ENCODE measurements at regions not wholly inside any gene's neighbourhood (a gene's known extent, or its start where the extent isn't known, plus 50 kb on each side); places are given as distances from the start of the nearest gene placed in this dataset.

DNA sequence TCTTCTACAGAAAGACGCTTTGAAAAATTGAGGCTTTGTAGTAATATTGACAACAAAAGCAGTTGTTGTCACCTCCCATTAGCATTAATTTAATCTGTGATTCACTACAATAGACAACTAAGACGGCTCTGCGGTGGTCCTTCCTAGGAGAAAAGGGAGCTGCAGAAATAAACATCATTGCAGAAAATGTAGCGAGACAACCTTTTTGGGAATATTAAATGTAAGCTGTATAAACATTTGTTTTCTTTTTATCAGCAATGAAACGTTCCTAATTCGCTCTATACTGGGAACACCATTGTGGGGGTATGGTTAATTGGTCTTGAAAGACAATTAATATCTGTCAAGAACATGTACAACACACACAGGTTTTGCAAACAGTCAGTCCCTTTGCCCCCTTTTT, 583.3 kb upstream of the TENM3 start:
- H3K9ac ChIP-seq (ENCODE audit: control insufficient read depth, insufficient read depth, low read length), result no peak overlapping the region
- ChIA-PET CTCF (no interaction called here), SMC1A (ENCODE audit: uncharacterized antibody, unreplicated experiment) (no interaction called here), POLR2A (no interaction called here), RAD21 (ENCODE audit: unreplicated experiment) (interaction anchor here (0.6 to 1.8 kb wide), 2 partner anchors 17 to 850 kb away, joined by 3 to 5 read pairs; no protein-coding TSS in a partner anchor)
- H3K4me2 ChIP-seq (ENCODE audit: control insufficient read depth, insufficient read depth), result no peak overlapping the region
- no peaks in the 10 kb centered on the region for H3K9me3 ChIP-seq (replicated peaks; ENCODE audit: control insufficient read depth, insufficient read depth, low read length)
- no peak overlapping the region for H3K27ac ChIP-seq (ENCODE audit: control insufficient read depth, insufficient read depth)
- DNase-seq (ENCODE audit: low read depth, low spot score) (no peak), ATAC-seq (no peak), FAIRE-seq (no peak)
- TF ChIP-seq EED (IDR thresholded peaks at IDR 0.05; ENCODE audit: low read depth) (no peak), POLR2AphosphoS5 (IDR thresholded peaks at IDR 0.05; ENCODE audit: low read length) (no peak), NR2C1 (IDR thresholded peaks at IDR 0.05) (no peak), ZZZ3 (IDR thresholded peaks at IDR 0.05; ENCODE audit: control insufficient read depth, insufficient read length, low read depth) (no peak), ESRRA (IDR thresholded peaks at IDR 0.05; ENCODE audit: low read length) (no peak), ATF7 (IDR thresholded peaks at IDR 0.05; ENCODE audit: low read depth) (no peak), JUNB (IDR thresholded peaks at IDR 0.05) (no peak), NFYB (IDR thresholded peaks at IDR 0.05; ENCODE audit: insufficient read depth, low read depth, low read length) (no peak), YY1 (IDR thresholded peaks at IDR 0.05; ENCODE audit: low read depth, low read length) (no peak), CHD2 (IDR thresholded peaks at IDR 0.05; ENCODE audit: borderline replicate concordance, low read depth, low read length) (no peak)
- H4K20me1 ChIP-seq (ENCODE audit: control insufficient read depth, insufficient read depth), result no peaks in the 10 kb centered on the region
- H3K27me3 ChIP-seq (replicated peaks in 1 of 2; ENCODE audit: control insufficient read depth in 2 of 2, insufficient read depth in 2 of 2, low read length in 1 of 2), result no peaks in the 10 kb centered on the region
- 41% methylated on average over 6 of the region's 6 CpGs for WGBS (ENCODE audit: insufficient coverage, insufficient replicate concordance, low lambda C conversion rate, missing lambda C conversion rate)
- BruUV-seq (replicated peaks), result no TSS peak
- in situ Hi-C loops (cut with MboI), result no loop called here
- H3K79me2 ChIP-seq (ENCODE audit: control insufficient read depth, insufficient read depth, low read length), result no peaks in the 10 kb centered on the region
- no peaks in the 10 kb centered on the region for H3K36me3 ChIP-seq (ENCODE audit: control insufficient read depth in 2 of 2, insufficient read depth in 2 of 2, low read length in 1 of 2)
- no peak overlapping the region for H2AFZ ChIP-seq (ENCODE audit: control insufficient read depth, low read depth, low read length)
- H3K4me1 ChIP-seq (ENCODE audit: control insufficient read depth, insufficient read depth, low read length), result no peaks in the 10 kb centered on the region
- no peak overlapping the region for H3K4me3 ChIP-seq
- intact Hi-C loops (cut with micrococcal nuclease; ENCODE audit: unreplicated experiment), result no loop called here

GRCh38 chr4:181661090-181661489, 582.1 kb upstream of the TENM3 start:
- RAD21 ChIA-PET (ENCODE audit: unreplicated experiment), result interaction anchor here (1.8 kb wide), 1 partner anchor 16 kb away, joined by 5 read pairs; no protein-coding TSS in a partner anchor
- no peak overlapping the region for H3K9ac ChIP-seq (ENCODE audit: control insufficient read depth, insufficient read depth, low read length)
- POLR2A ChIA-PET, result no interaction called here
- BruUV-seq (replicated peaks), result no TSS peak
- no peaks in the 10 kb centered on the region for H3K4me1 ChIP-seq (ENCODE audit: control insufficient read depth, insufficient read depth, low read length)
- no peaks in the 10 kb centered on the region for H3K36me3 ChIP-seq (ENCODE audit: control insufficient read depth in 2 of 2, insufficient read depth in 2 of 2, low read length in 1 of 2)
- in situ Hi-C loops (cut with MboI) (no loop called here), intact Hi-C loops (cut with micrococcal nuclease; ENCODE audit: unreplicated experiment) (no loop called here)
- H3K79me2 ChIP-seq (ENCODE audit: control insufficient read depth, insufficient read depth, low read length), result no peaks in the 10 kb centered on the region
- FAIRE-seq (no peak), DNase-seq (ENCODE audit: low read depth, low spot score) (no peak), ATAC-seq (no peak)
- 0% methylated on average over 4 of the region's 4 CpGs for WGBS (ENCODE audit: insufficient coverage, insufficient replicate concordance, low lambda C conversion rate, missing lambda C conversion rate)
- no peak overlapping the region for H3K27ac ChIP-seq (ENCODE audit: control insufficient read depth, insufficient read depth)
- SMC1A ChIA-PET (ENCODE audit: uncharacterized antibody, unreplicated experiment), result interaction anchor here (0.7 kb wide), 1 partner anchor 12 kb away, joined by 3 read pairs; no protein-coding TSS in a partner anchor
- TF ChIP-seq CTCF (IDR thresholded peaks at IDR 0.05 in 2 of 3, conservative IDR thresholded peaks at IDR 0.05 in 1 of 3; ENCODE audit: control insufficient read depth in 2 of 3, extremely low read depth in 1 of 3, insufficient read depth in 1 of 3, low read depth in 3 of 3, low read length in 3 of 3) (no peak), ZNF274 (IDR thresholded peaks at IDR 0.05; ENCODE audit: insufficient read depth, insufficient read length) (no peak), KLF5 (IDR thresholded peaks at IDR 0.05; ENCODE audit: partially characterized antibody) (no peak), ZSCAN29 (IDR thresholded peaks at IDR 0.05) (no peak)
- no peaks in the 10 kb centered on the region for H3K27me3 ChIP-seq (replicated peaks in 1 of 2; ENCODE audit: control insufficient read depth in 2 of 2, insufficient read depth in 2 of 2, low read length in 1 of 2)
- H3K4me3 ChIP-seq, result no peak overlapping the region
- CTCF ChIA-PET, result no interaction called here
- no peak overlapping the region for H3K4me2 ChIP-seq (ENCODE audit: control insufficient read depth, insufficient read depth)
- H3K9me3 ChIP-seq (replicated peaks; ENCODE audit: control insufficient read depth, insufficient read depth, low read length), result no peaks in the 10 kb centered on the region
- no peak overlapping the region for H2AFZ ChIP-seq (ENCODE audit: control insufficient read depth, low read depth, low read length)
- no peaks in the 10 kb centered on the region for H4K20me1 ChIP-seq (ENCODE audit: control insufficient read depth, insufficient read depth)

Measured in GM12878 (cell line).